ENCODE measurements at regions not wholly inside any gene's neighbourhood (a gene's known extent, or its start where the extent isn't known, plus 50 kb on each side); places are given as distances from the start of the nearest gene placed in this dataset.

- Mint-ChIP-seq H3K4me1 (no peaks in the 10 kb centered on the region), H3K36me3 (ENCODE audit: insufficient read depth) (no peaks in the 10 kb centered on the region), H3K9me3 (no peaks in the 10 kb centered on the region), H3K27ac (ENCODE audit: low read depth) (no peak overlapping the region), H3K4me3 (no peak overlapping the region), H3K27me3 (peaks cover 36% of the 10 kb centered on the region)
- DNase-seq (ENCODE audit: low spot score in 2 of 2) = no peak
- no peak for ATAC-seq (replicated peaks; ENCODE audit: extremely low read depth, poor library complexity, severe bottlenecking)
Measured at GRCh38 chr12:93944911-93945310, 203.5 kb upstream of the PLXNC1 start.

DNA sequence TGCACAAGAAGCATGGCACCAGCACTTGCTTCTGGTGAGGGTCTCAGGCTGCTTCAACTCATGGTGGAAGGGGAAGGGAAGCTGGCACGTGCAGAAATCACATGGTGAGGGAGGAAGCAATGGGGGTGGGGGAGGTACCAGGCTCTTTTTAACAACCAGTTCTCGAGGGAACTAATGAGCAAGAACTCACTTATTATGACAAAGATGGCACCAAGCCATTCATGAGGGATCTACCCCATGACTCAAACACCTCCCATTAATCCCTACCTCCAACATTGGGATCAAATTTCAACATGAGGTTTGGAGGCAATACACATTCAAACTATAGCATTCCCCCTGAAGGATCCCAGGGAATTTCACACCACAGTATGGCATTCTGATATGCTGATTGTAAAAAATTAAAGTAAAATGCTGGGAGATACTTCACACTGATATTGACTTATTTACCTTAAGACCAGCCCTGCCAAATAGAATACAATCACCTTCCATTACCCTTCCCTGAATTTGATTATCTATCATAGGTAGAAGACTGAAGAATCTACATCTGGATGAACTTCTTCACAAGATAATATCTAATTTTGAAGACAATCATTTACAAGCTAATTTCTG is 201.7 kb upstream of the PLXNC1 start:
- Mint-ChIP-seq H3K4me1 (no peaks in the 10 kb centered on the region), H3K36me3 (ENCODE audit: insufficient read depth) (no peaks in the 10 kb centered on the region), H3K9me3 (no peaks in the 10 kb centered on the region), H3K27ac (ENCODE audit: low read depth) (no peak overlapping the region), H3K27me3 (peaks cover 38% of the 10 kb centered on the region), H3K4me3 (no peak overlapping the region)
- DNase-seq (ENCODE audit: low spot score in 2 of 2) = no peak
- ATAC-seq (replicated peaks; ENCODE audit: extremely low read depth, poor library complexity, severe bottlenecking) = no peak

GRCh38 chr12:93947486-93947885 is 200.9 kb upstream of the PLXNC1 start:
- Mint-ChIP-seq H3K27me3 (peaks cover 38% of the 10 kb centered on the region), H3K4me3 (no peak overlapping the region)
- no peak for ATAC-seq (replicated peaks; ENCODE audit: extremely low read depth, poor library complexity, severe bottlenecking)

DNA sequence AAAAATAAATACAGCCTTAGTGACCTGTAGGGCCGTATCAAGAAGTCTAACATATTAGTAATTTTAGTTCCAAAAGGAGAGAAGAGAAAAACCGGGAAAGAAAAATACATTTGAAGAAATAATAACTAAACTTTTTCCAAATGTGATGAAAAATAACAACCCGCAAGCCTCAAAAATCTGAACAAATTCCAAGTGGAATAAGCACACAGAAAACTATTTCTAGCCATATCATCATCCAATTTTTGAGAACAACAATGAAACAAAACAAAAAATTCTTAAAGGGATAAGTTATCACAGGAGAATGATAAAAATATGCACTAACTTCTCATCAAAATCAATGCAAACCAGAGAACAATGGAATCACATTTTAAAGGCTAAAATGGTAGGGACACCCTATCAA is 198.1 kb upstream of the PLXNC1 start:
- no peak for DNase-seq (ENCODE audit: low spot score in 2 of 2)
- H3K27me3 Mint-ChIP-seq = peaks cover 38% of the 10 kb centered on the region
- no peak overlapping the region for H3K27ac Mint-ChIP-seq (ENCODE audit: low read depth)
- H3K4me3 Mint-ChIP-seq = no peak overlapping the region
- H3K4me1 Mint-ChIP-seq = no peaks in the 10 kb centered on the region
- H3K36me3 Mint-ChIP-seq (ENCODE audit: insufficient read depth) = no peaks in the 10 kb centered on the region
- H3K9me3 Mint-ChIP-seq = no peaks in the 10 kb centered on the region
- ATAC-seq (replicated peaks; ENCODE audit: extremely low read depth, poor library complexity, severe bottlenecking) = no peak

More at GRCh38 chr12:93947486-93947885, 200.9 kb upstream of the PLXNC1 start:
- Mint-ChIP-seq H3K27ac (ENCODE audit: low read depth) (no peak overlapping the region), H3K36me3 (ENCODE audit: insufficient read depth) (no peaks in the 10 kb centered on the region), H3K9me3 (no peaks in the 10 kb centered on the region), H3K4me1 (no peaks in the 10 kb centered on the region)
- DNase-seq (ENCODE audit: low spot score in 2 of 2) = no peak

DNA sequence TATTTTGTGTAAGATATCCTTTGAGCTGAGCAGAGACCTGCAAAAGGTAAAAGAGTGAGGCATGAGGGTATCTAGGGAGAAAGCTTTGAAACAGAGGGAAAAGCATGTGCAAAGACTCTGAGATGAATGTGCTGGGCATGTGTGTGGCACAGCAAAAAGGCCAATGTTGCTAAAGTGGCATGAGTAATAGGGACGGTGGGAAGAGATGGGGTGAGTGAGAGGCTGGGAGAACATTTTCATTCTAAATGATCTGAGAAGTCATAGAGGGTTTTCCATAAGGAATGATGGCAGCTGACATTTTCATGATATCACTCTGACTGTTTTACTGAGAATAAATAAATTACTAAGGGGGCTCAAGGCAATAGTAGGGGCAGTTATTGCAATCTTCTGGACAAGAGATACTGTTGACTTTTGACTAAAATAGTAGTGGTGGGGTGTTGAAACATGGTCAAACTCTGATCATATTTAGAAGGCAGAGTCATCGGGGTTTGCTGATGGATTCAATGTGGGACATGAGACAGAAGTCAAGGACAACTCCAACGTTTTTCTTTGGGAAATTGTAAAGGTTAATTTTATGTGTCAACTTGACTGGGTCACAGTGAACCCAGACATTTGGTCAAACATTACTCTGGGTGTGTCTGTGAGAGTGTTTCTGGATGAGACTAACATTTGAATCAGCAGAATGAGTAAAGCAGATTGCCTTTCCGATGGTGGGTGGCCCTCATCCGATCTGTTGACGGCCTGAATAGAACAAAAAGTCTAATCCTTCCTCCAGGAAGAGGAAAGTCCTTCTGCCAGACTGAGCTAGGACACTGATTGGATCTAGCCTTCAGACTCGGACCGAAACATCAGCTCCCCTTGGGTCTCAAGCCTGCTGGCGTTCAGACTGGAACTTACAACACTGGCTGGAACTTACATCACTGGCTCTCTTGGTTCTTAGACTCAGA is 193.9 kb upstream of the PLXNC1 start:
- Mint-ChIP-seq H3K27me3 (peaks cover 7% of the 10 kb centered on the region), H3K4me3 (no peak overlapping the region), H3K4me1 (no peaks in the 10 kb centered on the region), H3K9me3 (no peaks in the 10 kb centered on the region), H3K36me3 (ENCODE audit: insufficient read depth) (no peaks in the 10 kb centered on the region), H3K27ac (ENCODE audit: low read depth) (no peak overlapping the region)
- DNase-seq (ENCODE audit: low spot score in 2 of 2) (no peak), ATAC-seq (replicated peaks; ENCODE audit: extremely low read depth, poor library complexity, severe bottlenecking) (no peak)

DNA sequence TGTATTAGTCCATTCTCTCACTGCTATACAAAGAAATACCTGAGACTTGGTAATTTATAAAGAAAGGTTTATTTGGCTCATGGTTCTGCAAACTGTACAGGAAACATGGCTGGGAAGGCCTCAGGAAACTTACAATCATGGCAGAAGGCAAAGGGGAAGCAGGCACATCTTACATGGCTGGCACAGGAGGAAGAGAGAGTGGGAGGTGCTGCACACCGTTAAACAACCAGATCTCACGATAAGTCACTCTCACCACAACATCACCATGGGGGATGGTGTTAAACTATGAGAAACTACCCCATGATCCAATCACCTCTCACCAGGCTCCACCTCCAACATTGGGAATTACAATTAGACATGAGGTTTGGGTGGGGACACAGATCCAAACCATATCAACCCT is 191.8 kb upstream of the PLXNC1 start:
- H3K9me3 Mint-ChIP-seq = no peaks in the 10 kb centered on the region
- DNase-seq (ENCODE audit: low spot score in 2 of 2) (no peak), ATAC-seq (replicated peaks; ENCODE audit: extremely low read depth, poor library complexity, severe bottlenecking) (no peak)
- H3K27ac Mint-ChIP-seq (ENCODE audit: low read depth) = no peak overlapping the region
- H3K36me3 Mint-ChIP-seq (ENCODE audit: insufficient read depth) = no peaks in the 10 kb centered on the region
- no peak overlapping the region for H3K4me3 Mint-ChIP-seq
- H3K27me3 Mint-ChIP-seq = no peaks in the 10 kb centered on the region
- no peaks in the 10 kb centered on the region for H3K4me1 Mint-ChIP-seq

- H3K27me3 Mint-ChIP-seq = no peaks in the 10 kb centered on the region
- no peak overlapping the region for H3K4me3 Mint-ChIP-seq
- no peaks in the 10 kb centered on the region for H3K36me3 Mint-ChIP-seq (ENCODE audit: insufficient read depth)
- no peaks in the 10 kb centered on the region for H3K9me3 Mint-ChIP-seq
- ATAC-seq (replicated peaks; ENCODE audit: extremely low read depth, poor library complexity, severe bottlenecking) = no peak
- no peaks in the 10 kb centered on the region for H3K4me1 Mint-ChIP-seq
- H3K27ac Mint-ChIP-seq (ENCODE audit: low read depth) = no peak overlapping the region
- no peak for DNase-seq (ENCODE audit: low spot score in 2 of 2)
Measured at GRCh38 chr12:93957168-93957567, 191.2 kb upstream of the PLXNC1 start.

DNA sequence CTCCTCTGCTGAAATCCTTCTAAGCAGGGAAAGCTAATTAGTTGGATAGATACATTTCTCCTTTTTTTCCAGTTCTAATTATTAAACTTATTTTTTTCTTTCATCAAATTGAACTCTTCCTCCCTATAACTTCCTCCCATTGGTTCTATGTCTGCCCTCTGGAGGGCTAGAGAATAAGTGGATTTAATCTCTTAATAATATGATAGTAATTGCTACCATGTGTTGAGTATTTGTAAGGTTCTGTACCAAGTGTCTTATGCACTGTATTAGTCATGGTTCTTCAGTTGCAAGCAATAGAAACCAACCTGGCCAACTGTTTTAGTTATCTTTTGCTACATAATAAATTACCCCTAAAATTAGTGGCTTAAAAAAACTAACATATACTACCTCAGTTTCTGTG is 190.5 kb upstream of the PLXNC1 start:
- H3K27ac Mint-ChIP-seq (ENCODE audit: low read depth) = no peak overlapping the region
- H3K36me3 Mint-ChIP-seq (ENCODE audit: insufficient read depth) = no peaks in the 10 kb centered on the region
- no peak for ATAC-seq (replicated peaks; ENCODE audit: extremely low read depth, poor library complexity, severe bottlenecking)
- no peak overlapping the region for H3K4me3 Mint-ChIP-seq
- DNase-seq (ENCODE audit: low spot score in 2 of 2) = no peak
- H3K9me3 Mint-ChIP-seq = no peaks in the 10 kb centered on the region
- no peaks in the 10 kb centered on the region for H3K27me3 Mint-ChIP-seq
- no peaks in the 10 kb centered on the region for H3K4me1 Mint-ChIP-seq

DNA sequence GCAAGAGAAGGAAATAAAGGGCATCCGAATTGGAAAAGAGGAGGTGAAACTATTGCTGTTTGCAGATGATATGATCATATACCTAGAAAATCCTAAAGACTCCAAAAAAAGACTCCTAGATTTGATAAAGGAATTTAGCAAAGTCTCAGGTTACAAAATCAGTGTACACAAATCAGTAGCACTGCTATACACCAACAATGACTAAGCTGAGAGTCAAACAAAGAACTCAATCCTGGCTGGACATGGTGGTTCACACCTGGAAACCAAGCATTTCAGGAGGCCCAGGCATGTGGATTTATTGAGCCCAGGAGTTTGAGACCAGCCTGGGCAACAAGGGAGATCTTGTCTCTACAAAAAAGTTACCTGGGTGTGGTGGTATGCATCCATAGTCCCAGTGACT is 188.7 kb upstream of the PLXNC1 start:
- H3K36me3 Mint-ChIP-seq (ENCODE audit: insufficient read depth) = no peaks in the 10 kb centered on the region
- H3K27ac Mint-ChIP-seq (ENCODE audit: low read depth) = no peak overlapping the region
- no peaks in the 10 kb centered on the region for H3K27me3 Mint-ChIP-seq
- H3K4me3 Mint-ChIP-seq = no peak overlapping the region
- DNase-seq (ENCODE audit: low spot score in 2 of 2) (no peak), ATAC-seq (replicated peaks; ENCODE audit: extremely low read depth, poor library complexity, severe bottlenecking) (no peak)
- H3K4me1 Mint-ChIP-seq = no peaks in the 10 kb centered on the region
- H3K9me3 Mint-ChIP-seq = no peaks in the 10 kb centered on the region

DNA sequence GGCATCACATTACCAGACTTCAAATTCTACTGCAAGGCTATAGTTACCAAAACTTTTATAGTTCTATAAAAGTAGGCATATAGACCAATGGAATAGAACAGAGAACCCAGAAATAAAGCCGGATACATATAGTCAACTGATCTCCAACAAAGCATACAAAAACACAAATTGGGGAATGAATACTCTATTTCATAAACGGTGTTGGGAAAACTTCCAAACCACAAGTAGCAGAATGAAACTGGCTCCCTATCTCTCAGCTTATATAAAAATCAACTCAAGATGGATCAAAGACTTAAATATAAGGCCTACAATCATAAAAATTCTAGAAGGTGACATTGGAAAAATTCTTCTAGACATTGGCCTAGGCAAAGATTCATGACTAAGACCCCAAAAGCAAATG is 187.9 kb upstream of the PLXNC1 start:
- Mint-ChIP-seq H3K27ac (ENCODE audit: low read depth) (no peak overlapping the region), H3K4me1 (no peaks in the 10 kb centered on the region), H3K36me3 (ENCODE audit: insufficient read depth) (no peaks in the 10 kb centered on the region), H3K9me3 (no peaks in the 10 kb centered on the region), H3K27me3 (no peaks in the 10 kb centered on the region), H3K4me3 (no peak overlapping the region)
- no peak for DNase-seq (ENCODE audit: low spot score in 2 of 2)
- no peak for ATAC-seq (replicated peaks; ENCODE audit: extremely low read depth, poor library complexity, severe bottlenecking)

GRCh38 chr12:93962336-93962735 is 186.0 kb upstream of the PLXNC1 start:
- Mint-ChIP-seq H3K36me3 (ENCODE audit: insufficient read depth) (no peaks in the 10 kb centered on the region), H3K27me3 (peaks cover 5% of the 10 kb centered on the region), H3K4me3 (no peak overlapping the region), H3K9me3 (no peaks in the 10 kb centered on the region), H3K27ac (ENCODE audit: low read depth) (no peak overlapping the region), H3K4me1 (no peaks in the 10 kb centered on the region)
- ATAC-seq (replicated peaks; ENCODE audit: extremely low read depth, poor library complexity, severe bottlenecking) (no peak), DNase-seq (ENCODE audit: low spot score in 2 of 2) (no peak)

GRCh38 chr12:93964936-93965335 is 183.4 kb upstream of the PLXNC1 start:
- H3K27me3 Mint-ChIP-seq = peaks cover 26% of the 10 kb centered on the region
- no peaks in the 10 kb centered on the region for H3K36me3 Mint-ChIP-seq (ENCODE audit: insufficient read depth)
- no peak for ATAC-seq (replicated peaks; ENCODE audit: extremely low read depth, poor library complexity, severe bottlenecking)
- H3K9me3 Mint-ChIP-seq = no peaks in the 10 kb centered on the region
- no peak overlapping the region for H3K27ac Mint-ChIP-seq (ENCODE audit: low read depth)
- DNase-seq (ENCODE audit: low spot score in 2 of 2) = no peak
- no peaks in the 10 kb centered on the region for H3K4me1 Mint-ChIP-seq
- H3K4me3 Mint-ChIP-seq = no peak overlapping the region

GRCh38 chr12:93966516-93967133 is 181.8 kb upstream of the PLXNC1 start:
- DNase-seq (ENCODE audit: low spot score in 2 of 2) (no peak), ATAC-seq (replicated peaks; ENCODE audit: extremely low read depth, poor library complexity, severe bottlenecking) (no peak)
- peaks cover 43% of the 10 kb centered on the region for H3K27me3 Mint-ChIP-seq
- H3K4me1 Mint-ChIP-seq = no peaks in the 10 kb centered on the region
- H3K27ac Mint-ChIP-seq (ENCODE audit: low read depth) = no peak overlapping the region
- no peak overlapping the region for H3K4me3 Mint-ChIP-seq
- H3K9me3 Mint-ChIP-seq = no peaks in the 10 kb centered on the region
- H3K36me3 Mint-ChIP-seq (ENCODE audit: insufficient read depth) = no peaks in the 10 kb centered on the region

Measured in central memory CD8-positive, alpha-beta T cell (primary cell).